SK-N-SH treated with all-trans-retinoic acid at 6 μM for 48 hours (cell line): ENCODE measurements at regions not wholly inside any gene's neighbourhood (a gene's known extent, or its start where the extent isn't known, plus 50 kb on each side); places are given as distances from the start of the nearest gene placed in this dataset.

ENCODE experiments used
- ARNTL ChIP-seq: fragments of 450-650 bp; formaldehyde crosslinking; IDR thresholded peaks from 2 replicates; pipeline ENCODE4 v1.5.0; 2020; ENCODE audit warnings: low read depth, mild to moderate bottlenecking, moderate library complexity, borderline replicate concordance
- ESRRG ChIP-seq: fragments of 250-450 bp; sonication (Bioruptor Pico); IDR thresholded peaks from 2 replicates; pipeline ENCODE4 v1.6.1; 2021; ENCODE audit warnings: mild to moderate bottlenecking
- ZC3H10 ChIP-seq: fragments of 250-450 bp; sonication (Bioruptor Pico); IDR thresholded peaks from 2 replicates; pipeline ENCODE4 v1.5.1; 2021; ENCODE audit warnings: mild to moderate bottlenecking, moderate library complexity
- TF ChIP-seq, protein P1 (sequence below): fragments of 250-450 bp; sonication (Bioruptor Pico); IDR thresholded peaks from 2 replicates; pipeline ENCODE4 v1.8.0; 2020; ENCODE audit warnings: mild to moderate bottlenecking, moderate library complexity, borderline replicate concordance

DNA sequence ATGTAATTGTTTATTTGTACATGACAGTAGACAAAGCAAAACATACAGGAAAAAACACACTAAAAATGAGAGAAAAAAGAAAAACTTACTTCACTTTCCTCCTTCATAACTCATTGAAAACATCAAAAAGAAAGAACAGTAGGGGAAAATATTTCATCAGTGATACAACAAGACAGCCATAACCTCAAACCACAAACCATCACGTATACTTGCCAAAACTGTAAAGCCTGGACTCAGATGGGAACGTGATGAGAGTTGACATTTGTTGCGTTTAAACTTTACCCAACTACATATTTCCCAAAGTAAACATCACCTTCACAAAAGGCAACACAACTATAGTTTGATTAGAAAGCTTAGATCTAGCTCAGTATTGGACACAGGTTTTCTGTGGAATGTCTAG is 278.2 kb upstream of the COL3A1 start:
- TF ChIP-seq ZC3H10 (CRISPR knock-in tag) = no peak
- TF ChIP-seq ESRRG = no peak
- no peak for TF ChIP-seq ARNTL (CRISPR knock-in tag)
- TF ChIP-seq, protein P1, sequence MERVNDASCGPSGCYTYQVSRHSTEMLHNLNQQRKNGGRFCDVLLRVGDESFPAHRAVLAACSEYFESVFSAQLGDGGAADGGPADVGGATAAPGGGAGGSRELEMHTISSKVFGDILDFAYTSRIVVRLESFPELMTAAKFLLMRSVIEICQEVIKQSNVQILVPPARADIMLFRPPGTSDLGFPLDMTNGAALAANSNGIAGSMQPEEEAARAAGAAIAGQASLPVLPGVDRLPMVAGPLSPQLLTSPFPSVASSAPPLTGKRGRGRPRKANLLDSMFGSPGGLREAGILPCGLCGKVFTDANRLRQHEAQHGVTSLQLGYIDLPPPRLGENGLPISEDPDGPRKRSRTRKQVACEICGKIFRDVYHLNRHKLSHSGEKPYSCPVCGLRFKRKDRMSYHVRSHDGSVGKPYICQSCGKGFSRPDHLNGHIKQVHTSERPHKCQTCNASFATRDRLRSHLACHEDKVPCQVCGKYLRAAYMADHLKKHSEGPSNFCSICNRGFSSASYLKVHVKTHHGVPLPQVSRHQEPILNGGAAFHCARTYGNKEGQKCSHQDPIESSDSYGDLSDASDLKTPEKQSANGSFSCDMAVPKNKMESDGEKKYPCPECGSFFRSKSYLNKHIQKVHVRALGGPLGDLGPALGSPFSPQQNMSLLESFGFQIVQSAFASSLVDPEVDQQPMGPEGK (CRISPR knock-in tag) = no peak
